ENCODE measurements at regions not wholly inside any gene's neighbourhood (a gene's known extent, or its start where the extent isn't known, plus 50 kb on each side); places are given as distances from the start of the nearest gene placed in this dataset.

- DNase-seq (ENCODE audit: low spot score) (no peak), ATAC-seq (no peak)
- H3K4me3 Mint-ChIP-seq = no peak overlapping the region
- no peaks in the 10 kb centered on the region for H3K36me3 Mint-ChIP-seq
- no peaks in the 10 kb centered on the region for H3K4me1 Mint-ChIP-seq (ENCODE audit: low read depth in 2 of 2)
- H3K27ac Mint-ChIP-seq = no peak overlapping the region
- peaks cover 2 to 22% of the 10 kb centered on the region in 2 donors for H3K27me3 Mint-ChIP-seq
- no peaks in the 10 kb centered on the region for H3K9me3 Mint-ChIP-seq
Measured at GRCh38 chr12:111045941-111046340, 125.6 kb upstream of the MYL2 start.

- ATAC-seq = no peak
- Mint-ChIP-seq H3K4me1 (ENCODE audit: low read depth in 2 of 2) (no peaks in the 10 kb centered on the region), H3K36me3 (no peaks in the 10 kb centered on the region), H3K9me3 (no peaks in the 10 kb centered on the region), H3K27me3 (peaks cover 19 to 36% of the 10 kb centered on the region in 2 donors), H3K4me3 (no peak overlapping the region), H3K27ac (no peak overlapping the region)
- DNase-seq (ENCODE audit: low spot score) = no peak
Measured at GRCh38 chr12:111041091-111041490, 120.7 kb upstream of the MYL2 start.

- Mint-ChIP-seq H3K36me3 (no peaks in the 10 kb centered on the region), H3K27ac (no peak overlapping the region), H3K27me3 (peaks cover 23 to 40% of the 10 kb centered on the region in 2 donors), H3K4me1 (ENCODE audit: low read depth in 2 of 2) (no peaks in the 10 kb centered on the region), H3K4me3 (no peak overlapping the region), H3K9me3 (no peaks in the 10 kb centered on the region)
- ATAC-seq (no peak), DNase-seq (ENCODE audit: low spot score) (no peak)
Measured at GRCh38 chr12:111040690-111041089, 120.3 kb upstream of the MYL2 start.

- no peak for ATAC-seq
- Mint-ChIP-seq H3K9me3 (no peaks in the 10 kb centered on the region), H3K27me3 (peaks cover 30 to 51% of the 10 kb centered on the region in 2 donors), H3K4me3 (no peak overlapping the region), H3K27ac (no peak overlapping the region), H3K4me1 (ENCODE audit: low read depth in 2 of 2) (peaks cover 4% of the 10 kb centered on the region in 2 donors), H3K36me3 (no peaks in the 10 kb centered on the region)
- no peak for DNase-seq (ENCODE audit: low spot score)
Measured at GRCh38 chr12:111038941-111039340, 118.6 kb upstream of the MYL2 start.

GRCh38 chr12:111038077-111038476 is 117.7 kb upstream of the MYL2 start:
- no peaks in the 10 kb centered on the region for H3K9me3 Mint-ChIP-seq
- H3K27ac Mint-ChIP-seq = no peak overlapping the region
- H3K27me3 Mint-ChIP-seq = peaks cover 30 to 52% of the 10 kb centered on the region in 2 donors
- H3K4me3 Mint-ChIP-seq = no peak overlapping the region
- peaks cover 4% of the 10 kb centered on the region in 2 donors for H3K4me1 Mint-ChIP-seq (ENCODE audit: low read depth in 2 of 2)
- DNase-seq (ENCODE audit: low spot score) = no peak
- no peak for ATAC-seq
- H3K36me3 Mint-ChIP-seq = no peaks in the 10 kb centered on the region

- ATAC-seq (no peak), DNase-seq (ENCODE audit: low spot score) (no peak)
- Mint-ChIP-seq H3K36me3 (no peaks in the 10 kb centered on the region), H3K9me3 (no peaks in the 10 kb centered on the region), H3K27me3 (peaks cover 38 to 62% of the 10 kb centered on the region in 2 donors), H3K27ac (no peak overlapping the region), H3K4me1 (ENCODE audit: low read depth in 2 of 2) (peaks cover 4 to 9% of the 10 kb centered on the region in 2 donors), H3K4me3 (no peak overlapping the region)
Measured at GRCh38 chr12:111037047-111037446, 116.7 kb upstream of the MYL2 start.

- DNase-seq (ENCODE audit: low spot score) (no peak), ATAC-seq (no peak)
- Mint-ChIP-seq H3K27me3 (peaks cover 46 to 74% of the 10 kb centered on the region in 2 donors), H3K36me3 (no peaks in the 10 kb centered on the region), H3K4me1 (ENCODE audit: low read depth in 2 of 2) (peaks cover 4 to 9% of the 10 kb centered on the region in 2 donors), H3K4me3 (no peak overlapping the region), H3K27ac (no peak overlapping the region), H3K9me3 (no peaks in the 10 kb centered on the region)
Measured at GRCh38 chr12:111035578-111036301, 115.4 kb upstream of the MYL2 start.

- Mint-ChIP-seq H3K4me1 (ENCODE audit: low read depth in 2 of 2) (peaks cover 4 to 9% of the 10 kb centered on the region in 2 donors), H3K27ac (no peak overlapping the region), H3K36me3 (no peaks in the 10 kb centered on the region), H3K9me3 (no peaks in the 10 kb centered on the region), H3K27me3 (peaks cover 49 to 74% of the 10 kb centered on the region in 2 donors), H3K4me3 (peak overlapping the region; percentile 56)
- DNase-seq (ENCODE audit: low spot score) = no peak
- no peak for ATAC-seq
Measured at GRCh38 chr12:111034886-111035577, 114.7 kb upstream of the MYL2 start.

- Mint-ChIP-seq H3K27me3 (peaks cover 47 to 71% of the 10 kb centered on the region in 2 donors), H3K4me1 (ENCODE audit: low read depth in 2 of 2) (peaks cover 4 to 9% of the 10 kb centered on the region in 2 donors), H3K9me3 (no peaks in the 10 kb centered on the region), H3K36me3 (no peaks in the 10 kb centered on the region), H3K27ac (no peak within 1 kb of the TSS), H3K4me3 (peak within 1 kb of the TSS; percentile 56)
- no peak for ATAC-seq
- no peak for DNase-seq (ENCODE audit: low spot score)
Measured at GRCh38 chr12:111034083-111034885, 113.9 kb upstream of the MYL2 start, which contains the start of gene CUX2. Gene CUX2 (plus strand): TSS chr12:111034165.

- Mint-ChIP-seq H3K27me3 (peaks cover 42 to 64% of the 10 kb centered on the region in 2 donors), H3K4me3 (no peak overlapping the region), H3K9me3 (no peaks in the 10 kb centered on the region), H3K4me1 (ENCODE audit: low read depth in 2 of 2) (peaks cover 4 to 9% of the 10 kb centered on the region in 2 donors), H3K27ac (no peak overlapping the region), H3K36me3 (no peaks in the 10 kb centered on the region)
- ATAC-seq (no peak), DNase-seq (ENCODE audit: low spot score) (no peak)
Measured at GRCh38 chr12:111033281-111034082, 113.1 kb upstream of the MYL2 start.

GRCh38 chr12:111032591-111032919 is 112.2 kb upstream of the MYL2 start:
- no peaks in the 10 kb centered on the region for H3K9me3 Mint-ChIP-seq
- ATAC-seq = no peak
- no peak for DNase-seq (ENCODE audit: low spot score)
- H3K4me3 Mint-ChIP-seq = no peak overlapping the region
- H3K4me1 Mint-ChIP-seq (ENCODE audit: low read depth in 2 of 2) = peaks cover 4 to 9% of the 10 kb centered on the region in 2 donors
- H3K27me3 Mint-ChIP-seq = peaks cover 38 to 58% of the 10 kb centered on the region in 2 donors
- no peak overlapping the region for H3K27ac Mint-ChIP-seq
- H3K36me3 Mint-ChIP-seq = no peaks in the 10 kb centered on the region

GRCh38 chr12:111031916-111032590 is 111.7 kb upstream of the MYL2 start:
- no peak overlapping the region for H3K4me3 Mint-ChIP-seq
- H3K27me3 Mint-ChIP-seq = peaks cover 41 to 58% of the 10 kb centered on the region in 2 donors
- H3K9me3 Mint-ChIP-seq = no peaks in the 10 kb centered on the region

GRCh38 chr12:111030800-111031199 is 110.4 kb upstream of the MYL2 start:
- DNase-seq (ENCODE audit: low spot score) (no peak), ATAC-seq (no peak)
- Mint-ChIP-seq H3K27me3 (peaks cover 42 to 59% of the 10 kb centered on the region in 2 donors), H3K27ac (no peak overlapping the region), H3K4me1 (ENCODE audit: low read depth in 2 of 2) (peaks cover 4 to 9% of the 10 kb centered on the region in 2 donors), H3K9me3 (no peaks in the 10 kb centered on the region), H3K36me3 (no peaks in the 10 kb centered on the region), H3K4me3 (no peak overlapping the region)

More at GRCh38 chr12:111031916-111032590, 111.7 kb upstream of the MYL2 start:
- no peak for ATAC-seq
- H3K4me1 Mint-ChIP-seq (ENCODE audit: low read depth in 2 of 2) = peaks cover 4 to 9% of the 10 kb centered on the region in 2 donors
- H3K27ac Mint-ChIP-seq = no peak overlapping the region
- DNase-seq (ENCODE audit: low spot score) = no peak
- no peaks in the 10 kb centered on the region for H3K36me3 Mint-ChIP-seq
